GM12872 (cell line): ENCODE measurements at regions not wholly inside any gene's neighbourhood (a gene's known extent, or its start where the extent isn't known, plus 50 kb on each side); places are given as distances from the start of the nearest gene placed in this dataset.

Experiments
- TF ChIP-seq, protein P1 (sequence below): IDR thresholded peaks from 3 replicates; pipeline ENCODE4 v1.5.1; 2011; ENCODE audit warnings: low read depth, mild to moderate bottlenecking, low read length, moderate library complexity; ENCODE audit not compliant: insufficient read depth

DNA sequence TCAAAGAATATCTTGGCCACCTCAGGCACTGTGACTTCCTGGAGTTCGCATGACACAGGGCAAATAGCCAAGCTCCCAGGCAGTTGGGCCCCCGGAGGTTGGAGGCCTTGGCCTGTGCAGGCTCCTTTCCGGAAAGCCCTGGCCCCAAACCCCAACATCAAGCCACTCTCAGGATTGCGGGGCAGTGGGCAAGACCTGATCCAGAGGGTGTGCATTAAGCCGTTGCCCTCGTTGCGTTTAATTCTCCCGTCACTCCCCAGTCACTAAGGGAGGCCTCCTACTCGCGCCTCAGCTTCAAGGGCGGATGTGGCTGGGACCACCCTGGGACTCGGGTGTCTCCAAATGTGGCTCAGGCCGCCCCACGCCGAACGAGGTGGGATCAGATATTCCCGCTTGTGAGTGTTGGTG lies 60.1 kb downstream of the TMEM174 start:
- TF ChIP-seq, protein P1, sequence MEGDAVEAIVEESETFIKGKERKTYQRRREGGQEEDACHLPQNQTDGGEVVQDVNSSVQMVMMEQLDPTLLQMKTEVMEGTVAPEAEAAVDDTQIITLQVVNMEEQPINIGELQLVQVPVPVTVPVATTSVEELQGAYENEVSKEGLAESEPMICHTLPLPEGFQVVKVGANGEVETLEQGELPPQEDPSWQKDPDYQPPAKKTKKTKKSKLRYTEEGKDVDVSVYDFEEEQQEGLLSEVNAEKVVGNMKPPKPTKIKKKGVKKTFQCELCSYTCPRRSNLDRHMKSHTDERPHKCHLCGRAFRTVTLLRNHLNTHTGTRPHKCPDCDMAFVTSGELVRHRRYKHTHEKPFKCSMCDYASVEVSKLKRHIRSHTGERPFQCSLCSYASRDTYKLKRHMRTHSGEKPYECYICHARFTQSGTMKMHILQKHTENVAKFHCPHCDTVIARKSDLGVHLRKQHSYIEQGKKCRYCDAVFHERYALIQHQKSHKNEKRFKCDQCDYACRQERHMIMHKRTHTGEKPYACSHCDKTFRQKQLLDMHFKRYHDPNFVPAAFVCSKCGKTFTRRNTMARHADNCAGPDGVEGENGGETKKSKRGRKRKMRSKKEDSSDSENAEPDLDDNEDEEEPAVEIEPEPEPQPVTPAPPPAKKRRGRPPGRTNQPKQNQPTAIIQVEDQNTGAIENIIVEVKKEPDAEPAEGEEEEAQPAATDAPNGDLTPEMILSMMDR: no peak

DNA sequence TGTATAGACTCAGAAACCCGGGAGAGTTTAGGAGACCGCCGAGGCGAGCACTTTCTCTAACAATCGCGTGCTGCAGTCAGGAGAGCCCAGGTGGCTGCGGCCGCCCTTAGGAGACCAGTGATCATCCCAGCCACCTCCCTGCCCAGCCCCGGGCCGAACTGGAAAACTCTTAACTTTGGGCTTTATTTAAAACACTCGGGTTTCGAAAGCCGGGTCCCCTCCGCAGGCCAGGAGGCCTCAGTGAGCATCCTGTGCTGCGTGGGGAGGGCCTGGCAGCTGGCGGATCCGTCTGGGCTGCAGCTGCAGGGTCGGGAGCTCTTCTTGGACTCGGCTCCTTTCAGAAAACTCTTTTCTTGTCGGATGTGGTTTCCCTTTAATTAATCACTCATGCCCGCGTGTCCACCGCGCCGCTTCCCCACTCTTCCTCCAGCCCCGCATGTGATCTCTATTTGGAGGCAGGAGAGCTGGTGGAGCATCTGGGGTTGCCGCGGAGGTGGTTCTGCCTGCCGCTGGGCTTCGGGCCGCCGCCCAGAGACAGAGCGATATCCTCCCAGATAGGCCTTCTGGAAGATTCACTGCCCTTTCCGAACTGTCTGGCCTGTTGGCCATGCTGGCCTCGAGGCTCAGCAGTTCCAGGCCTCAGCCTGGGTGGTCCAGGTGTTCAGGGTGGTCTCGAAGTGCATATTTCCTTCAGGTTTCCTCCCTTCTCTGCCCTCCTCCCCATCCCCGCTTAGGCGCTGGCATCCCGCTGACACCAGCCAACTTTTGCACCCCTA lies 59.5 kb downstream of the TMEM174 start:
- TF ChIP-seq, protein P1: no peak

DNA sequence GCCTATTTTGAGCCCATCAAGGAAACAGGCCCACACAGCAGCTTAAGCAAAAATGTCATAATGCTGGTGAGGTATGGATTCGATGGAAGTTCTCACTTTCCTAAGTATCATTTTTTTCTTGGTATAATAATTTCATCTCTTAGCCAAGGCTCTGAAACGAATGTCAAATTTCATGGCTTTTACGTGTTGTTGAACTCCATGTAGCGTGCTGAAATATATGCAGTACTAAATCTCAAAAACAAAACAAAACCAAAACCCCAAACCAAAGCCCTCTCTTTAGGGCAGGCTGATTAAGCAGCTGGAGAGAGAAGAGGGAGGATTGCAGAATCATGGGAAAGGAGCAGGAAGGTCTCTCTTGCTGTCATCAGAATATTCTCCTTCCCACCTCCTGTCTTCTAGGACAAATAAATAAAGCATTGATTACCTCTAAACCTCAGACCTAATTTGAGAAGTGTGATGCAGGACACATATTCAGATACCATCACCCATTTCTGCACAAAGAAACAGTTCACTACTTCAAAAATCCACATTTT lies 58.3 kb downstream of the TMEM174 start:
- TF ChIP-seq, protein P1: no peak

DNA sequence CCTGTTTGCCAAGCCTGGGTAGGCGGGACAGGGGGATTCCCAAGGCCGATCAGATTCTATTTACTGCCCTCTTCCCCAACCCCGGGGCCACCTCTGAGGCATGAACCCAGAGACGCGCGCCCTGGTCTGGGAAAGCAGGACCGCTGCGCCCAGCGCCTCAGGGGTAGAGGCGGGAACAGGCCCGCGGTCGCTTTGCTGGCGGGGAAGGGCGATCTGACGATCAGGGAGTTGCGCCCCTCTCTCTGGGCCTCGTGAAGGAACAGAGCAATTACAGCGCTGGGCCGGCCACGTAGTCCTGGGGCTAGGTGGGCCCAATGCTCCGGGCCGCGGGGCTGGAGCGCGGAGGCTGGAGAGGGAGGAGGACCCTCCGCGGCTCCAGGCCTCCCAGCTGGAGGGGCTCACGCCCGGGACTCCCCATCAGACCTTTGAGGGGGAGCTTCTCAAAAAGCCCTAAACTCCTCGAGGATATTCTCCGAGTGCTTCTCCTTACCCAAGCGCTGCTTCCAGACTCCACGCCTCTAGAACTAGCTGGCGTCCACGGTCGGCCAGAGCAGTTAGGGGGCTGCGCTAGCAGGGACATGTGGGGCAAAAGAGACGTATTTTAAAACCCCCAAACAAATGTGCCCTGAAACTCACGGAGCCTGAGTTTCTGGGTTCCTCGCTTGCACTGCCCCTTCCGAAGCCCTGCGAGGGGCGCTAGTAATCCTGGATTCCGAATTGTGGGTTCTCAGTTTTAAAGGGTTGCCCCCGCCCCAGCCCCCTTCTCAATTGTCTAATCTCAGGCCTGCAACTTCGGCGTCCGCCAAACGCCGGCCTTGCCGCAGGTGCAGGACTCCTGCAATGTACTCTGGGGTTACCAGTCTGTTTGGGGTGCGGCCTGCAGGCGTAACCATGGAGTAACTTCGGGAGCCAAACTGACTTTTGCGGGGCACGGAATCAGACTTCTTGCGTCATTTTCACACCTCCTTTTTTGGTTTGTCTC lies 57.6 kb downstream of the TMEM174 start:
- TF ChIP-seq, protein P1: no peak

DNA sequence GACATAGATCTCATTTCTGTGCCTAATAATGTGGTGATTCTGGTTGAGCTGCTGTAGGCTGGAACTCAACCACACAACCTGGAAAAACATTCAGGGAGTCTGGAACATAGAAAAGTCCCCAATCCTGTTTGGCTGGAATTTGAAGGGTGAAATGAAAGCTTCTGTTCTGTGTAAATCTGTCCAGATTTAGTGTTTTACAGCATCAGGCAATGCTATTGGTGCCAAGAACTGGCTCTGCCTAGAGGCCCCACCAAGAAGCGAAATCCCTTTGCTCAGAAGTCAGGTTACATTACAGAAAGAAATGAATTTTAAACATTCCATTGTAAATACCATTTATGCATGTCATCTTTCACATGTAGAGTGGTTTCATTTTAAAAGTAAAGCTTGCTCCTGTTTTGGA lies 56.3 kb downstream of the TMEM174 start:
- TF ChIP-seq, protein P1: no peak

DNA sequence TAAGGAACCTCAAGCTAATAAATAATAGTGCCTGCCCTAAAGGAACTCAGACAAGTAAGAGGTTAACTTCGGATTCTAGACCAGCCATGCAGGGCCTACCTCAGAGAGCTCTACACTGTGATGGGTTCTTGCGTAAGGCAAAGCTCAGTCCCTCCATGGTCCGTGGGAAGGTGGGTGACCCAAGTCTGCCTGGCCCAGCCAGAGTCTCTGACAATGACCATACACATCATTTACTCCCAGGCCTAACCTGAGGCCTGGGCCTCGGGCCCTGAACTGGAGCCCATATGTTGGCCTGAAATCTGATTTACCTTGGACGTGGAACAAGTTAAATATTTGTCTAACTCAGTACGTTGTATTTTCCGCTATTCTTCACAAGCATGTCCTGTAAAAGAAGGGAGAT lies 55.1 kb downstream of the TMEM174 start:
- TF ChIP-seq, protein P1: no peak
